Lower leg skin (tissue), 3 donors: ENCODE measurements at regions not wholly inside any gene's neighbourhood (a gene's known extent, or its start where the extent isn't known, plus 50 kb on each side); places are given as distances from the start of the nearest gene placed in this dataset.

Experiments used
- POLR2A ChIP-seq, 2 donors: fragments of 450-650 bp; IDR thresholded peaks; one replicate each; pipeline ENCODE4 v1.6.1; 2016 to 2017; ENCODE audit warnings: antibody characterized with exemption in 2 of 2, mild to moderate bottlenecking in 1 of 2, moderate library complexity in 1 of 2
- TF ChIP-seq, protein P1 (sequence below), 3 donors: fragments of 450-650 bp; IDR thresholded peaks; one replicate each; pipeline ENCODE4 v1.5.1; 2016; ENCODE audit warnings: antibody characterized with exemption in 3 of 3, mild to moderate bottlenecking in 3 of 3, moderate library complexity in 2 of 3

DNA sequence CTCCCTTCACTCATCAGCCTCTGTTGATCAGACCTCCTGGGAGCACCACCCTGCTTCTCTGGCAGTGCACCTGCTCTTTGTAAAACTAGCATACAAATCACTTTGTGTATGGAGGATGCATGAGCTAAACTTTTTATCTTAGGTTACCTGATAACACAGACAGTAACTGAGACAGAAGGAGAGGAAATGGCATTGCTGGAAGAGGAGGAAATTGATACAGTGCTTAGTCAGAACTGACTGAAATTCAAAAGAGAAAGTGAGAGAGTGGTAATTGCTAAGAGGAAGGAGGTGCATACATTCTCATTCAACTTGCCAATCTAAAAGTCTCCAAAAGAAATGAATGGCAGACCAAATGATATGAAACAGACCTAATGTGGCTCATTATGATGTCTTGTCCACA is 1120.7 kb downstream of the GATA3 start:
- TF ChIP-seq, protein P1, sequence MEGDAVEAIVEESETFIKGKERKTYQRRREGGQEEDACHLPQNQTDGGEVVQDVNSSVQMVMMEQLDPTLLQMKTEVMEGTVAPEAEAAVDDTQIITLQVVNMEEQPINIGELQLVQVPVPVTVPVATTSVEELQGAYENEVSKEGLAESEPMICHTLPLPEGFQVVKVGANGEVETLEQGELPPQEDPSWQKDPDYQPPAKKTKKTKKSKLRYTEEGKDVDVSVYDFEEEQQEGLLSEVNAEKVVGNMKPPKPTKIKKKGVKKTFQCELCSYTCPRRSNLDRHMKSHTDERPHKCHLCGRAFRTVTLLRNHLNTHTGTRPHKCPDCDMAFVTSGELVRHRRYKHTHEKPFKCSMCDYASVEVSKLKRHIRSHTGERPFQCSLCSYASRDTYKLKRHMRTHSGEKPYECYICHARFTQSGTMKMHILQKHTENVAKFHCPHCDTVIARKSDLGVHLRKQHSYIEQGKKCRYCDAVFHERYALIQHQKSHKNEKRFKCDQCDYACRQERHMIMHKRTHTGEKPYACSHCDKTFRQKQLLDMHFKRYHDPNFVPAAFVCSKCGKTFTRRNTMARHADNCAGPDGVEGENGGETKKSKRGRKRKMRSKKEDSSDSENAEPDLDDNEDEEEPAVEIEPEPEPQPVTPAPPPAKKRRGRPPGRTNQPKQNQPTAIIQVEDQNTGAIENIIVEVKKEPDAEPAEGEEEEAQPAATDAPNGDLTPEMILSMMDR (IDR thresholded peaks at IDR 0.05) = no peak
- TF ChIP-seq POLR2A (IDR thresholded peaks at IDR 0.05) = no peak
